ENCODE measurements at regions not wholly inside any gene's neighbourhood (a gene's known extent, or its start where the extent isn't known, plus 50 kb on each side); places are given as distances from the start of the nearest gene placed in this dataset.
"Not testable (repeated sequence)": the region's sequence is repeated elsewhere in the genome, so short reads cannot be mapped to it uniquely, and the experiment has no call there.

DNA sequence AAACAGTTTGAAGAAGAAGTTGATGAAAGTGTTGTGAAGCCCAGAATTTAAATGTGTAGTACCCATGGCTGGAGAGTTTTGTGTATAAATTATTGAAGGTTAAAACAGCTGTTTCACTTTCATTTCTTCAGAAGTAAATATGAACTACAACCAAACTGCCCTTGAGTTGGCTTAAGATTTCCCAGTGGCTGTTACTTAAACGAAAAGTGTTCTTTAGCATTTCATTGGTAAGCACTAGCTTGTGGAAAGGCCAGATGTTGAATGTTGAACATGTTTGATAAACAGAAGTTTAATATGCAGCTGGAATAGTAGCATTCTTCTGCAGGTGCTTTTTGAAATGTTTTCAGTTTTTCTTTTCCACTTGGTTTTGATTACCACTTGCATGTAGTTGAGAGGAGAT is 83.2 kb upstream of the TNRC6B start:
- peak in 2 of 3 donors; percentile 20 to 48 for DNase-seq

DNA sequence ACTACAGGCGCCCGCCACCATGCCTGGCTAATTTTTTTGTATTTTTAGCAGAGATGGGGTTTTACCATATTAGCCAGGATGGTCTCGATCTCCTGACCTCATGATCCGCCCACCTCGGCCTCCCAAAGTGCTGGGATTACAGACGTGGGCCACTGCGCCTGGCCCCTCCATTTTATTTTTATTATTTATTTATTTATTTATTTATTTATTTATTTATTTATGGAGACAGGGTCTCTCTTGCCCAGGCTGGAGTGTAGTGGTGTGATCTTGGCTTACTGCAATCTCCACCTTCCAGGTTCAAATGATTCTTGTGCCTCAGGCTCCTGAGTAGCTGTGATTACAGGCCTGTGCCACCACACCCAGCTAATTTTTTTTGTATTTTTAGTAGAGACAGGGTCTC is 77.8 kb upstream of the TNRC6B start:
- DNase-seq, result not testable (repeated sequence)

DNA sequence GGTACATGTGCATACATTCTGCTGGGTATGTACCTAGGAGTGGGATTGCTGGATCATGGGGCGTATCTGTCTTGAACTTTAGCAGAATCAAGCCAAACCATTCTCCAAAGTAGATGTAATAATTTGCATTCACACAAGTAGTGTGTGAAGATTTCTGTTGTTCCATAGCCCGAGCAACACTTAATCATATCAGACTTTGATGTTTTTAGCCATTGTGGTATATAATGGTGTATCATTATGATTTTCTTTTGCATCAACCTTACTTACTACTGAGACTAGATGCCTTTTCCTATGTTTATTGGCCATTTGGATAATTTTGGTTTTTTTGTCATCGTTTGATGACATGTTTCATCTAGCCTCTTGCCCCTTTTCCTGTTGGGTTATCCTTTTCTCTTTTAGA is 72.0 kb upstream of the TNRC6B start:
- no peak for DNase-seq

GRCh38 chr22:40107244-40107643 is 70.5 kb upstream of the TNRC6B start:
- DNase-seq, result peak in 2 of 3 donors; percentile 16 to 36

DNA sequence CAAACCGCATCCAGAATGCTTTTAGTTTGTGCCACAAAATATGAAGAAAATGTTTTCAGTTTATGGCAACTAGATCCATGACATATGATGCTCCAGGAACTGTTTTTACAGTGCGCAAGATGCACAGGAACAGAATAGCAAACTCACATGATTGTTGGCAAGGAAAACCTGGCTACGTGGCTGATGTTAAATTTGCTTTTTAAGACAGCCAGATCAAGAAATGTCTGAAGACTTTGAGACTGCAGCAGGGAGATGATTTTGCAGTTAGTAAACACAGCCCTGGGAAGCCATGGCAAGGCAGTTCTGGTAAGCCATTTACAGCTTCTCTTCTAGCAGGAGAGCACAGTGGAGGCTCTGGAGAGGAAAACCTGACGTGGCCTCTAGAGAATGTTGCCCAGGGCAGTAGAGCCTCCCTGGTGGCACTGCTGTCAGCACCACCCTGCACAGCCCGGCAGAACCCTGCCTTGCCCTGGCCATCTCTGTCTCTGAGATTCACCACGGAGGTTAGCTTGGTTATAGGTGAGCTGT is 69.8 kb upstream of the TNRC6B start:
- peak; percentile 71 to 88 (median 75) for DNase-seq

GRCh38 chr22:40108396-40108795 is 69.3 kb upstream of the TNRC6B start:
- DNase-seq, result peak in 2 of 3 donors; percentile 54 to 78

GRCh38 chr22:40108926-40109325 is 68.8 kb upstream of the TNRC6B start:
- not testable (repeated sequence) for DNase-seq

DNA sequence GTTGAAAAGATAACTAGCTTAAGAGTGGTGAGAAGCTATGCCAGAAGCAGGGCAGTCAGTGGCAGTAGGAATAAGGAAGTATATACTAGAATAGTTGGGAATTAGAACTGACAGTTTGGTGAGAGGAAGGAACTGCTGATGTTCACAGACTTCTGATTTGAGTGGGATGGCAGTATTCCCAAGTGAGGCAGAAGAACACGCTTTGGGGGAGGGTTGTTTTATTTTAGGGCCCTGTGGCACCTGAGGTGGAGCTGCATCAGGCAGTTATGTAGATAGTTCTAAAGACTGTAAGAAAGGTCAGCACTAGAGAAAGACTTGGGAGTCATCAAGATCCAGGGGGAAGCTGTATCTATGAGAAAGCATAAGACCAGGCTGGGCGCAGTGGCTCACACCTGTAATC is 66.3 kb upstream of the TNRC6B start:
- no peak for DNase-seq

- no peak for DNase-seq
These were observed 65.1 kb upstream of the TNRC6B start for GRCh38 chr22:40112595-40112994.

DNA sequence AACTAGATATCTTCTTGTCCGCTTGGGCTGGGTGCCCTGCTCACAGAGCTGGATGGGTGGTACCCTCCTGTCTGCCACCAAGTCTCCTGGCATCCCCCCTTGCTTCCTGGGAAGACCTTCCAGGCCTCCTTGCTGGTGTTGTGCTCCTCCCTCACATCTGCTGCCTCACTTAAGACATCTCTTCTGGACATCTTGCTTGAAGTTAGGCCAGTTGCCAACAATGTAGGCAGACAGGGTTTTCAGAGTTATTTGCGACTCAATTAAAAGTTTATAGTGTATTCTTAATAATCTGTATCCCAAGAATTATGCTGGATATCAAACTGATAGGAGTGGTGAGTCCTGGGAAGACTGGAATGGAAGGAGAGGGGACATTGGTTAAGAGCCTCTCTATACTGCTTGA is 64.0 kb upstream of the TNRC6B start:
- DNase-seq, result peak in 1 of 3 donors; percentile 43

DNA sequence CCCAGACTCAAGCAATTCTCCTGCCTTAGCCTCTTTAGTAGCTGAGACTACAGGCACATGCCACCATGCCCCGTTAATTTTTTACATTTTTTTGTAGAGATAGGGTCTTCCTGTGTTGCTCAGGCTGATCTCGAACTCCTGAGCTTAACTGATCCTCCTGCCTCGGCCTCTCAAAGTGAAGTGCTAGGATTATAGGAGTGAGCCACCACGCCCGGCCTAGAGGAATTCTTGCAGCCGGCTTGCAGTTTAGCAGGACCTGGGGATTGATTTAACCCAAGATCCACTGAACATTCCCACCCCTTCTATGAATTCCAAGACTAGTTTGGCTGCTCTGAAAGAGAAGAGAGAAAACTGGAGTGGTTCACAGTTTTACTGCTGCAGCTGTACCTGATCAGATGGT is 63.3 kb upstream of the TNRC6B start:
- peak in 1 of 3 donors; percentile 19 for DNase-seq

GRCh38 chr22:40116496-40117200 is 61.1 kb upstream of the TNRC6B start:
- DNase-seq, result no peak

- DNase-seq, result no peak
These were observed 58.7 kb upstream of the TNRC6B start for GRCh38 chr22:40118979-40119378.

DNA sequence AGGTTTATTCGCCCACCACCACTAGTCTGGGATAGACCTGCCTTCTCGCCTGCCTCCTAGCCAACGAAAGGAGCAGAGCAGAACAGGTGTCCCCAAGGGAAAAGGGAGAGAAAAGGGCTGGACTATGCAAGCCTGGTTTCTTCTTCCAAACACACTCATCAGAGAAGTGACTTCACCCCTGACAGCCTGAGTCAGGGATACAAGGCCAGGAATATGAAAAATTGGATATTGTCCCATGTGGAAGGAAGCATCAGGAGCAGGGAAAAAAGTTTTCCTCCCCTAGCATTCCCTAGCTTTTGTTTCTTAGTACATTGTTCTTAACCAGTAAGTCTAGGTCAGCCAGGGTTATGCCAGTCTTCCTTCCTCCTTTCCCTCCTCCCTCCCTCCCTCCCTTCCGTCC is 56.9 kb upstream of the TNRC6B start:
- peak; percentile 21 to 55 (median 25) for DNase-seq

DNA sequence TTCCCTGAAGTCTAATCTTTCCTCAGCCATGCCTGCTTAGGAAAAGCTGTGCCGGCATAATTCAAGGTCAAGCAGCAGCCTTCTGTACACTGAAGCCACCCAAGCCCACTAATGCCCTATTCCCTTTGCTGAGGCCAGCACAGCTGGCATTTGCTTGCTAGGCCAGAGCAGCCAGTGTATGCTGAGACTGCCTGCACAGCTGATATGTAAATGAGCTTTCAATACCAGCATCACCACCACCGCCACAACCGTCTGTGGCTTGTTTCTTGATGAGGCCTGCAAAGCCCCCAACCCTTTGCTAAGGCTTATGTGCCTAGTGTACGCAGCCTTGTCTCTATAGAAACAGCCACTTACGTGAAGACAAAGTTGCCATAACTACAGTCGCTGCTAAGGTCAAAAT is 56.3 kb upstream of the TNRC6B start:
- peak in 1 of 3 donors; percentile 12 for DNase-seq

- DNase-seq, result no peak
These were observed 54.9 kb upstream of the TNRC6B start for GRCh38 chr22:40122792-40123191.

DNA sequence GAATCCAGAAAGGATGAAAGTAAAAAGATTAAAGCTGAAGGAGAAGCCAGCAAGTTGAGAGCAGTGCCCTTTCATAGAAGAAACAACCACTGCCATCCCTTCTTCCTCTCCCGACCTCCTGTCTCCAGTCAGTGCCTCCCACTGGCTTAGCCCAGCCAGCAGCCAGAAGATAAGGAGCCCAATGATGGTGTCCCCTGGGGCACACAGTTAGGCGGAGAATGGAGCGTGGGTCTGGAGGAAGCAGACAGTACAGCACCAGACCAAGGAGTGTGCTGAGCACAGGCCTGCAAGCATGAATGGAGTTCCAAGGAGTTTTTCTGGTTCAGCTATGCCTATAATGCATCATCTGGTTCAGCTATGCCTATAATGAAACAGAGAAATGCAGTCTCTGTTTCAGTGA is 54.3 kb upstream of the TNRC6B start:
- peak in 1 of 3 donors; percentile 30 for DNase-seq

All from muscle of back (tissue), 3 donors.